HepG2 (cell line): ENCODE measurements at regions not wholly inside any gene's neighbourhood (a gene's known extent, or its start where the extent isn't known, plus 50 kb on each side); places are given as distances from the start of the nearest gene placed in this dataset.

Experiments used
- CBX5 ChIP-seq: sonication (generic); formaldehyde crosslinking; IDR thresholded peaks from 2 replicates; pipeline ENCODE4 v1.4.0; 2020; ENCODE audit warnings: missing genetic modification reagents, borderline replicate concordance
- CHD4 ChIP-seq: fragments of 200-600 bp; sonication (generic); IDR thresholded peaks from 2 replicates; pipeline ENCODE4 v1.7.0; 2017; ENCODE audit warnings: mild to moderate bottlenecking, low read length, borderline replicate concordance
- EZH2 ChIP-seq: conservative IDR thresholded peaks from 2 replicates; pipeline ENCODE4 v1.6.1; 2012; ENCODE audit warnings: mild to moderate bottlenecking, low read depth, low read length, moderate library complexity
- KAT7 ChIP-seq: IDR thresholded peaks from 2 replicates; pipeline ENCODE4 v1.6.1; 2018; ENCODE audit warnings: borderline replicate concordance, missing compliant biosample characterization
- MAZ ChIP-seq, 2 experiments: sonication (generic) in 1 of 2; formaldehyde crosslinking in 1 of 2; IDR thresholded peaks; 2 replicates each; pipeline versions ENCODE4 v1.5.0 to v1.6.1; 2012 to 2020; ENCODE audit warnings: low read depth in 2 of 2, mild to moderate bottlenecking in 2 of 2, borderline replicate concordance in 1 of 2, improper control_type of control experiment in 1 of 2, low read length in 1 of 2, missing genetic modification reagents in 1 of 2, moderate library complexity in 1 of 2
- MBNL3 ChIP-seq: fragments of 250-450 bp; sonication (Bioruptor Pico); conservative IDR thresholded peaks from 2 replicates; pipeline ENCODE4 v1.8.0; 2022; ENCODE audit warnings: mild to moderate bottlenecking, inconsistent platforms
- NR2C2 ChIP-seq: sonication (generic); formaldehyde crosslinking; IDR thresholded peaks from 2 replicates; pipeline ENCODE4 v1.4.0; 2020; ENCODE audit warnings: missing genetic modification reagents, mild to moderate bottlenecking, moderate library complexity, borderline replicate concordance
- THAP11 ChIP-seq: IDR thresholded peaks from 2 replicates; pipeline ENCODE4 v1.6.1; 2016; ENCODE audit warnings: missing biosample characterization, missing genetic modification reagents
- TF ChIP-seq, protein P1 (sequence below): sonication (generic); formaldehyde crosslinking; IDR thresholded peaks from 2 replicates; pipeline ENCODE4 v1.5.0; 2020; ENCODE audit warnings: mild to moderate bottlenecking, missing genetic modification reagents, moderate library complexity
- TF ChIP-seq, protein P2 (sequence below): sonication (generic); formaldehyde crosslinking; IDR thresholded peaks from 2 replicates; pipeline ENCODE4 v1.9.0; 2021; ENCODE audit warnings: missing genetic modification reagents, mild to moderate bottlenecking, borderline replicate concordance
- TF ChIP-seq, protein P3 (sequence below): sonication (generic); formaldehyde crosslinking; IDR thresholded peaks from 2 replicates; pipeline ENCODE4 v1.8.0; 2023; ENCODE audit warnings: mild to moderate bottlenecking, missing genetic modification reagents
- TF ChIP-seq, protein P4 (sequence below): sonication (generic); formaldehyde crosslinking; IDR thresholded peaks from 2 replicates; pipeline ENCODE4 v1.5.1; 2020; ENCODE audit warnings: missing genetic modification reagents, mild to moderate bottlenecking, borderline replicate concordance

DNA sequence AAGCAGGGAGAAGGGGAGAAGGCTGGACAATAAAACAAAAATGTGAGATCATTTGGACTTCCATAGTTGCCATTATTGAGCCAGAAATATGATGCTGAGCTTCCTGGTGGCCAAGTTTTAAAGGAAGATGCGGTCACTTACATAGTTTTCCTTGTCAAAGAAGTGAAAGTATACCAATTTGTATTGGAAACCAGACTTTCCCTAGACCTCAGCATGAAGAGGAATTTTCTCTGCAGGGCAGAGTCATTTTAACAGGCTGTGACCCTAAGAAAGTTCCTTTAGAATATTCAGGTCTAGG lies 111.0 kb downstream of the GATA6 start:
- TF ChIP-seq KAT7 (no peak), CBX5 (no peak), MAZ (IDR thresholded peaks at IDR 0.05; ENCODE audit: borderline replicate concordance, low read depth, low read length) (no peak), MAZ (CRISPR knock-in tag; IDR thresholded peaks at IDR 0.05; ENCODE audit: low read depth) (no peak), NR2C2 (CRISPR knock-in tag) (no peak), THAP11 (CRISPR knock-in tag) (no peak), MBNL3 (CRISPR knock-in tag) (no peak), CHD4 (no peak), EZH2 (no peak)
- TF ChIP-seq, protein P1, sequence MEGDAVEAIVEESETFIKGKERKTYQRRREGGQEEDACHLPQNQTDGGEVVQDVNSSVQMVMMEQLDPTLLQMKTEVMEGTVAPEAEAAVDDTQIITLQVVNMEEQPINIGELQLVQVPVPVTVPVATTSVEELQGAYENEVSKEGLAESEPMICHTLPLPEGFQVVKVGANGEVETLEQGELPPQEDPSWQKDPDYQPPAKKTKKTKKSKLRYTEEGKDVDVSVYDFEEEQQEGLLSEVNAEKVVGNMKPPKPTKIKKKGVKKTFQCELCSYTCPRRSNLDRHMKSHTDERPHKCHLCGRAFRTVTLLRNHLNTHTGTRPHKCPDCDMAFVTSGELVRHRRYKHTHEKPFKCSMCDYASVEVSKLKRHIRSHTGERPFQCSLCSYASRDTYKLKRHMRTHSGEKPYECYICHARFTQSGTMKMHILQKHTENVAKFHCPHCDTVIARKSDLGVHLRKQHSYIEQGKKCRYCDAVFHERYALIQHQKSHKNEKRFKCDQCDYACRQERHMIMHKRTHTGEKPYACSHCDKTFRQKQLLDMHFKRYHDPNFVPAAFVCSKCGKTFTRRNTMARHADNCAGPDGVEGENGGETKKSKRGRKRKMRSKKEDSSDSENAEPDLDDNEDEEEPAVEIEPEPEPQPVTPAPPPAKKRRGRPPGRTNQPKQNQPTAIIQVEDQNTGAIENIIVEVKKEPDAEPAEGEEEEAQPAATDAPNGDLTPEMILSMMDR (CRISPR knock-in tag), result no peak
- TF ChIP-seq, protein P2, sequence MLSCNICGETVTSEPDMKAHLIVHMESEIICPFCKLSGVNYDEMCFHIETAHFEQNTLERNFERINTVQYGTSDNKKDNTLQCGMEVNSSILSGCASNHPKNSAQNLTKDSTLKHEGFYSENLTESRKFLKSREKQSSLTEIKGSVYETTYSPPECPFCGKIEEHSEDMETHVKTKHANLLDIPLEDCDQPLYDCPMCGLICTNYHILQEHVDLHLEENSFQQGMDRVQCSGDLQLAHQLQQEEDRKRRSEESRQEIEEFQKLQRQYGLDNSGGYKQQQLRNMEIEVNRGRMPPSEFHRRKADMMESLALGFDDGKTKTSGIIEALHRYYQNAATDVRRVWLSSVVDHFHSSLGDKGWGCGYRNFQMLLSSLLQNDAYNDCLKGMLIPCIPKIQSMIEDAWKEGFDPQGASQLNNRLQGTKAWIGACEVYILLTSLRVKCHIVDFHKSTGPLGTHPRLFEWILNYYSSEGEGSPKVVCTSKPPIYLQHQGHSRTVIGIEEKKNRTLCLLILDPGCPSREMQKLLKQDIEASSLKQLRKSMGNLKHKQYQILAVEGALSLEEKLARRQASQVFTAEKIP (CRISPR knock-in tag), result no peak
- TF ChIP-seq, protein P3, sequence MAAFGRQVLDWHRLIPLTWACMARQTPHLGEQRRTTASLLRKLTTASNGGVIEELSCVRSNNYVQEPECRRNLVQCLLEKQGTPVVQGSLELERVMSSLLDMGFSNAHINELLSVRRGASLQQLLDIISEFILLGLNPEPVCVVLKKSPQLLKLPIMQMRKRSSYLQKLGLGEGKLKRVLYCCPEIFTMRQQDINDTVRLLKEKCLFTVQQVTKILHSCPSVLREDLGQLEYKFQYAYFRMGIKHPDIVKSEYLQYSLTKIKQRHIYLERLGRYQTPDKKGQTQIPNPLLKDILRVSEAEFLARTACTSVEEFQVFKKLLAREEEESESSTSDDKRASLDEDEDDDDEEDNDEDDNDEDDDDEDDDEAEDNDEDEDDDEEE, result no peak
- TF ChIP-seq, protein P4, sequence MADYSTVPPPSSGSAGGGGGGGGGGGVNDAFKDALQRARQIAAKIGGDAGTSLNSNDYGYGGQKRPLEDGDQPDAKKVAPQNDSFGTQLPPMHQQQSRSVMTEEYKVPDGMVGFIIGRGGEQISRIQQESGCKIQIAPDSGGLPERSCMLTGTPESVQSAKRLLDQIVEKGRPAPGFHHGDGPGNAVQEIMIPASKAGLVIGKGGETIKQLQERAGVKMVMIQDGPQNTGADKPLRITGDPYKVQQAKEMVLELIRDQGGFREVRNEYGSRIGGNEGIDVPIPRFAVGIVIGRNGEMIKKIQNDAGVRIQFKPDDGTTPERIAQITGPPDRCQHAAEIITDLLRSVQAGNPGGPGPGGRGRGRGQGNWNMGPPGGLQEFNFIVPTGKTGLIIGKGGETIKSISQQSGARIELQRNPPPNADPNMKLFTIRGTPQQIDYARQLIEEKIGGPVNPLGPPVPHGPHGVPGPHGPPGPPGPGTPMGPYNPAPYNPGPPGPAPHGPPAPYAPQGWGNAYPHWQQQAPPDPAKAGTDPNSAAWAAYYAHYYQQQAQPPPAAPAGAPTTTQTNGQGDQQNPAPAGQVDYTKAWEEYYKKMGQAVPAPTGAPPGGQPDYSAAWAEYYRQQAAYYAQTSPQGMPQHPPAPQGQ (CRISPR knock-in tag), result no peak
